HG02885 (cell line): ENCODE measurements at regions not wholly inside any gene's neighbourhood (a gene's known extent, or its start where the extent isn't known, plus 50 kb on each side); places are given as distances from the start of the nearest gene placed in this dataset.

Experiments used
- ATAC-seq: cut with Tn5 transposase; IDR thresholded peaks from one replicate; pipeline ENCODE4 v1.9.1; 2021; ENCODE audit warnings: mild to moderate bottlenecking; ENCODE audit not compliant: unreplicated experiment, poor library complexity

DNA sequence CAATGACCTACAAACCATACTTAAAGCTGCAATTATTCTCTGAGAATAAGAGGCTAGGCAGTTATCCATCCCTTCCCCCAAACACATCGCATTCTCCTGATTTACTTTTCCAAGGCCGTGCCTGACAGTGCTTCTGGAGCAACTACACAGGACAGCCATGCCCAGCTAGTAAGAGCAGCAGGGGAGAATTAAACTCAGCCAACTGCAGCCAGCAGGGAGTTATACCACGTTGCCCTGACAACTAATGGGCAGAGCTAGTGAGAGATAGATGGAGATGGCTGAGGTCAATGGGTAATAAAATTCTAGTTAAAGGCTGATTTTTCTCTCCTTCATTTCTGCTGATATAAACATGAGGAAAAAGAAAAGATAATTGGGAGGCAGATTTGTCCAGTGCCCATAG, 193.8 kb upstream of the PPP2R3A start:
- no peak for ATAC-seq

DNA sequence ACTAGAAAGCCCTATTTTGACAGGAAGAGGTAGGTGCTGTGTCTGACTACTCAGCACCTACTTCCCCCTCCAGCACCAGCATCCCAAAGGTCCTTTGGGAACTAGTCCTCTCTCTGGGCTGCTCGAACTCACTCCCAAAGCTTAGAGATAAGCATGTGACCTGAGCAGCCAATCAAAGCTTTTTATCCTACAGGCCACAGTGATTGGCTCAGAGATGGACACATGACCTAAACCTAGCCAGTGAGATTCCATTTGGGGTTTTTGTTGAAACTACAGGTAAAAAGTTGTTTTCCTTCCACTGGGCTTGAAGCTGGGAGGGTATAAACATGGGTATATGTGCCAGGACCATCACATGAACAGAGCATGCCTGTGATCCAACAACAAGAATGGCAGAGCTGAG, 186.5 kb upstream of the PPP2R3A start:
- ATAC-seq = no peak

DNA sequence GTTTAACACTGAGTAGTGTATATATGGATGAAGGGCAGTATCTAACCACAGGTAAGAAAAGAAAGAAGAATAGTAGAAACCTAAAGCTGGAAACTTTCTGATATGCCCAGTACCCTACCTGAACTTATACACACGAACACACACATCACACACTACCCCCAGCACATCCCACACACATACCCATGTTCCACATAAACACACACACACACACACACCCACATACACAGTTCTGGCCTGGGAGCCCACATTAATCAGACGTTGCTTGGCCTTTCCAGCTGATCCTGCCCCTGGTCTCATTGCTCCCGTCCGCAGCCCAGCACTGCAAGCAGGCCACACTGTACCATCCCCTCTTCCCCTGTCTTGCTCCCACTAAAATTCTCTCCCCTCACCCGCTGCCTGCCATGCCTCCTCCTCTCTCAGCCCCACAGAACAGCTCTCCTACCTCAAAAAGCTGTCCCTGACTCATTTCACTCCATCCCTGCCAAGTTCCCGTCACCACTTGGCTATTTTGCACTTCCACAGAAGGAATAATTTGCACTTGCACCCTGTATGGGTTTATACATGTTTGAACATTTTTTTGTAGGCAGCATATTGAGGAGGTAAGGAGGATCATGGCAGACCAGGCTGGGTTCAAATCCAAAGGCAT, 185.8 kb upstream of the PPP2R3A start:
- ATAC-seq = no peak

DNA sequence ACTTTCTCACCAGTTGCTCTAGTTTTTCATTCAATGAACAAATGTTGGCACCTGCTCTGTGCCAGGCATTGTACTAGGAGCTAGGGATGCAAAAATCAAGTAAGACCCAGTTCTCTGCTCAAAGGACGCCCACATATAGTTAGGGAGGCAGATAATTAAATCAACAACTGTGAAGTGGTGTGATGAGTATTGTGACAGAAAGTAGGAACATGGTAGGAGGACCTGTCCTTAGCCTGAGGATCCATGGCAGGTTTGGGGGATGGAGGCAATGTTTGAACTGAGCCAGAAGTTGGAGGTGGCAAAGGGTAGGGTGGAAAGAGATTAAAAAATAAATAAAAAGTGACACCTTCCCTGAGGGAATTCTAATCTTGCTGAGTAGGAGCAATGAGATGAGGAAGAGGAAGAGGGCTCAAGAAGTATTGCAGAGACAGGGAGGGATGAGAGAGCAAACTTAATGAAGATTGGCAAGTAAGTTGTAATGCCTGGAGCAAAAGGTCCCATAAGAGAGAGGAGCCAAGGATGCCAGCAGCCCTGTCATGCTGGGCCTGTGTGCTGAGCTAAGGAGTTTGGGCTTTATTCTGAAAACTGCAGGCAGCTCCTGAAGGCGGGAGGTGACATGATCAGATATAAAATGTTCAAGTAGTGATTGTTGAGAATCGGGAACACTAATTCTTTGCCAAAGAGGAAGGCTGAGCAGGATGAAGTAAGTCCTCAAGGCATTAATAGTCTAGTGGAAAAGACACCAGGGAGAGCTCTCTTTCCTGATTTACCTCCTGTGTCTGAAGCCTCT, 184.3 kb upstream of the PPP2R3A start:
- no peak for ATAC-seq

DNA sequence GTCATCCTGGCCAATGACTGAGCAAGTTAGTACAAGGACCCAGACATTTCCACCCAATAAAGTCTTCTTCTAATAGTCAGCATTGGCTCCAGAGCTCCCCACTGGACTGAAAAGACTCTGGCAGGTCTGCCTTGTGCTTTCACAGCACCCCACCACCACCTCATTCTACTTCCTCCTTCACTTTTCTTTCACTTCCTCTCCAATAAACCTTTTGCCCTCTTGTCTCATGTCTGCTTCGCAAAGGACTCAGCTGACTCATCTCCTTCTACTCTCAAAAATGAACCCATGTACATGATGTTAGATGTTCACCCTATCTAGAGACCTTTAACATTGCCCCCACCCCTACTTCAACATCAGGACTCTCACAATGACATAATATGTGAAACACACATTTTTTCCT, 181.0 kb upstream of the PPP2R3A start:
- ATAC-seq = peak; percentile 91

DNA sequence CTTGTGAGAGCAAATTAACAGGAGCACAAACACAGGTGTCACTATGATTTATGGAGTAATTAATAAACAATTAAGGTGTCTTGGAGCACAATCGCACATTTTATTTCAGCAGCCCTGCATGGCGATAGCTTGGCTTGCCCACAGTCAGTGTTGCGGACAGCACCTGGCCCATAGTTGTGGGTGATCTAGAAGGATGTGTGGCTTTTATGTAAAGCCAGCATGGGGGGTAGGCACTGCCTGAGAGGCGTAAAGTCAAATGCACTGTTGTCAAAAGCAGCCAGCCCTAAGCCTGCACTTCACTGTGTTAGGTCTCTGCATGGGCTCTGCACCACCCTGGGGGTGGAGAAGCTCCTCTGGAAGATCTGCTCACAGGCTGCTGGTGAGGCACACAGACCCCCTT, 177.4 kb upstream of the PPP2R3A start:
- ATAC-seq = no peak

DNA sequence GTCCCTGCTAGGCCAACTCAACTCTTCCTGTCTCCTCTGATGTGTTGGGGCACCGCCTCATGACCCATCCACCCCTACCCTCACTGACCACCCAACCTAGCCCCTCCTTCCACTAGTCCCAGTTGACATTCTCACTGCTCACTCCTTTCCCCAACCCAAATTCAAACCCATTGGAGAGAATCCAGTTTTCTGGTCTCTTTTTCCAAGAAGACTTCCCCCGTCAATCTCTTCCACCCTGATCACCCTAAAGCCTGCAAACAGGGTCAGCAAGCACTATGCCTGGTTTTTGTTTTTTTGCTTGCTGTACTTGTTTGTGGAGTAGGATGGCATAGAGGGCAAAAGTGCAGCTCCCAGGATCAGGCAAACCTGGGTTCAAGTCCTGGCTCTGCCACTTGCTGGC, 176.6 kb upstream of the PPP2R3A start:
- no peak for ATAC-seq

DNA sequence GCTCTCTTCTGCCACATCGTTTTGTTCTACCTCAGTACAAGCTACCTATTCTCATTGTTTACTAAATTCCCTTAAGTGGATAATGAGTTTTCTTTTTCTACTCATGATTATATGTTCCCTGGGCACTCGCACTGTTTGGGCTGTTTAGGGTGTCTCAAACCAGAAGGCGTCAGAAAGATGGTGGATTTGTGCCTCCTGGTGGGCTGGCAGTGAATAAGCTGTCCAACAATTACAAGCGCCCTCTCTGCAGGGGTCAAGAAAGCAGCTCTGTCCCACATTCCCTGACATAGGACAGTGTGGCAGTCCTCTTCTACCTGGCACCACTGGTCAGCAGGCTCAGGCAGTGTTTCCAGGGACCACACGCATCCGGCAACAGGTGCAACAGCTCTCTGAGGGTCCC, 173.4 kb upstream of the PPP2R3A start:
- no peak for ATAC-seq

DNA sequence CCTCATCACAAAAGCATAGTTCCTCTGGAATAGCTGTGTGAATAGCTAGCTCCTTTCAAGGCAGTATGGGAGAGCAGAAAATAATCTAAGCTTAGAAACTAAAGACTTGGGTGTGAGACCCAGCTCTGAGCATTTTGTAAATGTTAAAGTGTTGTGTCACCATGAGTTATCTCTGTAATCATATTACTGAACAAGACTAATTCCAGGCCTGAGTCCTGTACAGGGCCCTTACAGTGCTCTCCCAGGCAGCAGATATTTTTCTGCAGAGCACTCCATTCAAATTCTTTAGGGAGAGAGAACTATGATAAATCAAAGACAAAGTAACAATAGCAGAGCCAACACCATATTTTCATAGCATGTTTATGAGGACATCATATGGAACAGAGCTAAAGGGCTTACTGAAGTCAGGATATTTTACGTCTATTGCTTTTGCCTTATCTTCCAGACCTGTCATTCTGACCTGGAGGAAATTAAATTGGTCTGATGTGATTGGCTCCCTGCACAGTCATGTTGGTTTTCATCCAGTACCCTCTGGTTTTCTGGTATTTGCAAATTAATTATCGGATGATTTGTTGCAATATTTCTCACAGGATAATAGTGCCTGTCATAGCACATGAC, 172.6 kb upstream of the PPP2R3A start:
- ATAC-seq = no peak

DNA sequence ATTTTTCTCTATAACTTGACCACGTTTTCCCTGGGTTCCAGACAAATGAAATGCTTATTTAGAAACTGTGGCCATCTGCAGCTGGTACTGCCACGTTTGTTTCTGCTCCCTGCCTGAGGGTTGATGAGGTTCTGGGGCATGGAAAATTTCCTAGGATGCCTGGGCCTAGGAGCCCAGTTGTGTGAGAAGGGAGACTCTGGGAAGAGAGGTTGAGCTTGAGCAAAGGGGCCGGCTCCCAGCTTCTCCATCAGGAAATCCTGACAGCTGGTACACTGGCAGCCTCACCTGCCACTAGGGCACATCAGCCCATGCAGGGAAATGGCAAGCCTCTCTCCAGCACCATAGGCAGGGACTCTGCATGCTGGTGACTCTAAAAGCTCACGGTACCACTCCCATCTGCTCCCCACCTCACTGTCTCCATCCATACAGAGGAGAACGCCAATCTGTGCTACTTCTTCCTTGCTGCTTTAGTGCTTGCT, 165.4 kb upstream of the PPP2R3A start:
- no peak for ATAC-seq

DNA sequence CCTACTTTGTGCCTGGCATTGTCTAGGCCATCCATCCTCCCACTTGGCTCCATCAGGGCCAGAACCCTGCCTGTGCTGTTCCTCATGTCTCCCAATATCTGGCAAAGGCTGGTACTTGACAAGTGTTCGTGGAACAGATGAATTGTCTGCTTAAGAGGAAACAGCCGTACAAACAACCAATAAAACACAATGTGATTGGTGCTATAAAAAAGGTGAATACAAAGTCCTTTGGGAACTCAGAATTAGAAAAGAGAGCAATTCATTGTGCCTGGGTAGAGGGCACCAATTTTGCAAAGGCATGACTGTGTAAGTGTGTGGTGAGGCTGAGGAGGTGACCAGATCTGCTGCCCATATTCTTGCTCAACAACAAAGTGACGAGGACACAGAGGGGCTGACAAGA, 164.5 kb upstream of the PPP2R3A start:
- no peak for ATAC-seq

DNA sequence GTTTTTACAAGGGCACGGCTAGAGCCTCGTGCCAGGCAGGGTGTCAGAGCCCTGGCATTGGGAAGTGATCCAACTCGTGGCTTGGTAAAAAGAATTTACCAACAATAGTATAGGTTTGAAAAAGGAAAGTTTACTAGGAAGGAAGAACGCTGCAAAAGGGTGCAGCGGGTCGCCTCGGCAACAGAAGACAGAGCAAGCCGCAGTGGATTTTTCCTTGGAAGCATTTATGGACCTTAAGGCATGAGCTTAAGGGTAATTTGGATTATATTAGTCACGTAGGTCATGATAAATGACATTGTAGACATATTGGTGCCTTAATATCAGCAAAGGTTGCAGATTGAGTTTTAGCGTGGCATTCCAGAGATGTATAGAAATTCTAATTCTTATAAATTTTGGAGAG, 163.4 kb upstream of the PPP2R3A start:
- ATAC-seq = no peak

DNA sequence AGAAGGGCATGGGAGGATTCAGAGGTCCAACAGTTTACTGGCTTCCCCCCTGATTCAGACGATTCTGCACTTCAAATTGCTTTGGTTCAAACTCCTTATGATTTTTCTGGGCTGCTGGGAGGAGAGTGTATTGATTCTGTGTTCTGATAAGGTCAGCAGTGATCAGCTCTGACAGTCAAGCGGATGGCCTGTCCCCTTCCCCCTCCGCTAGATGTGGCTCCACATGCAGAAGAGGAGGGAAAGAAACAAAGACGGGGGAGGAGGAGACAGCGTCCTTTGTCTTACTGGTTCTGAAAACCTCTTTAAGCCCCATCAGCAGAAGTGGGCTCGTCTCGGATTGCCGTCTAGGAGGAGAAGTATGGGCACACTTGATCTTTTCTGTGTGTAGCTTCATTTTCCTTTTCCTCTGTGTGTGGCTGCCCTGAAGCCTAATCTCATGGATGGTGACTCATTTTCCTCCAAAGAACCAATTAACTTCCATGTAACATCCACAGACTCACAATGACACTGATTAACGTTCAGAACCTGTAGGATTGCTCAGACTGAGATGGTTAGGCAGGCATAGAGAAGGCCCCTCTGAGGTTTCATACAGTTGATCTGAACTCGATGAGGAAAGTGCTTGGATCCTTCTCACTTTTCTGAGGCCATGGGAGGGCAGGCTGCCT, 162.4 kb upstream of the PPP2R3A start:
- no peak for ATAC-seq

DNA sequence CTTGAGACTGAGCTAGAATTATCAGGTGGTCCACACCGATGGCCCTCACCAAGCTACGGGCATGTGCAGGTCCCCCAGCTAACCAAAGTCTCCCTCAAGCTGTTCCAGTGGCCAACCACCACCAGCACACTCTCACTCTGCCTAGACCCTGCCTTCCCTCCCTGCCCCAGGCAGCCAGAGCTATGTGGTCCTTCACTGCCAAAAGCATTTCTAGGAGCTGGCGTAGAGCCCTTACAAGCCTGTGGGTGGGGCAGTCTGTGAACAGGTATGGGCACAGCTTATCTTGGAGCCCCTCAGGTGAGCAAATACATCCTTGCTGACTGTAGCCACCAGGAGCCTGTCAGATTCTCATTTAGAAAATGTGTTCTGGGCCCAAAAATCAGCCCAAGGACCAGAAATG, 159.8 kb upstream of the PPP2R3A start:
- no peak for ATAC-seq

DNA sequence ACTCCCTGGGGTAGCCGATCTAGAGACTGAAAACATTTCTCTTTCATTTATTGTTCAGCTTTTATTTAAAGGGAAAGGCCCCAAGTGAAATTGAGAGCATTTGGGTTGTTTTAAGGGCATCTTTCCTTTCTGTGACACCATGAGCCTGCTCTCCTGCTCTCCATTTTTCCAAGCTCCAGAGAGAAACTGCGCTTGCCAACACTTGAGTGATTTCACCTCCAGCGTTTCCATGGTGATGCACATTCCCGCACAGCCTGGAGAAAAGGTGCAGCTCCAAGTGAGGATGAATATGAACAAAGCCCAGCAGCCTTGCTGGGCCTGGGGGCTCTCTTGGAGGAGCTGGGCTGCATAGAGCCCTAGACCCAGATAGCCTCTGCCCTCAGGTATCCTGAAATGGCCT, 159.2 kb upstream of the PPP2R3A start:
- ATAC-seq = no peak

DNA sequence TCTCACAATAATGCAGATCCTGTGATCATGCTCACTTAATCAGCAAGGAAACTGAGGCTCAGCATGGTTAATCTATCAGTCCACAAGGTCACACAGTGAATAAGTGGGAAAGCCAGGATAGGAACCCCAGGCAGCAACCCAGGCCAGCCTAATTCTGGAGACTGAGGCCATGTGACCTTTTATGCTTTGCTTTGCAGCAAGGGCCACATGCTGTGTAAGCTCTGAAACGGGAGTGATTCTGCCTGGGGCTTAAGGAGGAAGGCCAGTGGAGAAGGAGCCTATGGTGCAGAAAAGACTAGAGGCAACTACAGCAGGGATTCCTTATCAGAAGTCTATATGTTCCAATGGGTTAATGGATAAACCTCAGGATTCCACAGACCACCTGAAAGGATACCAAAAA, 157.6 kb upstream of the PPP2R3A start:
- no peak for ATAC-seq

DNA sequence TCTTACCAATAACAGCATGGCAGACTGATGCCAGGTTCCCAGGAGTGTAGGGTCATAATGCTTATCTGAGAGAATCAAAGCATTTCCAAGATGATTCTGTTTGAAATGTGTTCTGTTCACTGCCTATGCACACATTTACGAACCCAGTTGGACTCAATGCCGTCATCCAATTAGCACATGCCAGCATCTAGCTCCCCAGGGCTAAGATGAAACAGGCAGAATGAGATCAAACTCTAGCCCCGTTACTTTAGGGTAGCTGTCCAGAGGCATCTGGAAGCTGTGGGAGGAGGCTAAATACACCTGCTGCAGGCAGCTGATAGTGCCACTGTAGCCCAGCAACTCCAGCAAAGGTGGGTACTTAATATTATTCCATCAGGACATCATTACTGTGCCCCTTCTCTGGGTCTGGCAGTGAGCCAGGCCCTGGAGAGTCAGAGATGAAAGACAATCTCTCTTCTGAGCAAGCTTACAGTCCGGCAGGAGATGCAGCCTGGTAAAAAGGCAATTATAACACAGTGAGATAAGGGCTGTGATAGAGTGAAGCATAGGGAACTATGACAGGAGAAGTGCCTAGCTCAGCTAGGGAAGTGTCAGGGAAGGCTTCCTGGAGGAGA, 156.4 kb upstream of the PPP2R3A start:
- no peak for ATAC-seq

DNA sequence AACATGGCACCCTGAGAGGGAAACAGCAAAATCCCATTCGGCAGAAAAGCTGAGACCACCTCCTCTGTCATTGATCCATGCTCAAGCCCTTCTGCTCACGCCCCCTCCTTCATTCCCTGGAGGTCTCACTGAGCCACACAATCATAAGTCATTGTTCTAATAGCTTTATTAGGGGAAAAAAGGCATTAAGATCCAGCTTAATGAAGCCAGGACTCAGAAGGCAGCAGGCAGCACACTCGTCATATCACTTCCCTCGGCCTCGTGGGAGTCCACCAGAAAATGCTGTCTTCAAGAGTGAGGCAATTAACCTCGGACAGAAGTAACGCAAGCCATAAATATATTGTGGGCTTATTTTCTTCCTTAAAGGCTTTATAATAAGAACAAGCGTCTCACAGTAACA, 153.9 kb upstream of the PPP2R3A start:
- ATAC-seq = no peak

DNA sequence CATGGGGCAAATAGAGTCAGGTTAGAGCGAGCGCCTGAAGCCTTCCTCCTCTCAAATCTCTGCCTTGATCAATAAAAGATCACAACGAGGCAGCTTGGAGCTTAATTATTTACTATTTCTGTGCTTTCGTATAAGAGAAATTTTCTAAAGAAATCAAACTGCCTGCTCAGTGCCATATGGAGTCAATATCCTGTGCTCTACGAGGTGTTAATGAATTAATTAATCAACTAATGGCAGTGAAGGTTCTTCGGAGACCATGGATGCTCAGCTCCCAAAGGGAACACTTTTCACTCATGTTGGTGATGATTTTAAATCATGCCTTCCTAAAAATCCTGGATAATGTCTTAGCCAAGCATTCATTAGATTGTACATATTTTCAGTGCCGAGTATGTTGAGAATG, 153.5 kb upstream of the PPP2R3A start:
- no peak for ATAC-seq

DNA sequence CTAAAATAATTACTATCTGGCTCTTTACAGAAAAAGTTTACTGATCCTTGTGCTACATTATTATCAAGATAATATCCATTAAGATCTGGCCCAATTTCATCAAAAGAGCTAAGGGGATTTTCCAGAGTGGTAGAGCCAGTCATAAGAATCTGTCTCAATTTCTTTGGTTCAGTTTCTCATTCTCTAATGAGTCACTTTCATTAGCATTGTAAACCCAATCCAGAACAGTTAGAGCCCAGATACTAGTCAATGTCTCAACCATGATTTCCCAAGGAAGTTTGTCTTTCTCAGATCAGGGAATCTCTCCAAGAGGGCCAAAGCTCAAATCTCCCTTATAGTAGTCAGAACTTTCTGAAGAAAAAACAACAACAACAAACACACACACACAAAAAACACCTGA, 131.1 kb upstream of the PPP2R3A start:
- no peak for ATAC-seq
